ENCODE measurements at regions not wholly inside any gene's neighbourhood (a gene's known extent, or its start where the extent isn't known, plus 50 kb on each side); places are given as distances from the start of the nearest gene placed in this dataset.

- DNase-seq: no peak
- intact Hi-C loops (cut with DNase I; ENCODE audit: low total_unique reads): no loop called here
Measured at GRCh38 chr5:168088410-168089173, 202.9 kb upstream of the WWC1 start.

GRCh38 chr5:168089201-168089887 lies 202.1 kb upstream of the WWC1 start:
- no peak overlapping the region for H3K4me3 ChIP-seq
- TF ChIP-seq CTCF (IDR thresholded peaks at IDR 0.05): no peak
- H3K9me3 ChIP-seq: no peaks in the 10 kb centered on the region
- peaks cover 0 to 13% (median 7%) of the 10 kb centered on the region in 4 donors for H3K4me1 ChIP-seq
- intact Hi-C loops (cut with DNase I; ENCODE audit: low total_unique reads): no loop called here
- no peaks in the 10 kb centered on the region for H3K36me3 ChIP-seq
- H3K27me3 ChIP-seq: no peaks in the 10 kb centered on the region
- H3K27ac ChIP-seq: no peak overlapping the region
- DNase-seq: no peak

More at GRCh38 chr5:168088410-168089173, 202.9 kb upstream of the WWC1 start:
- TF ChIP-seq CTCF (IDR thresholded peaks at IDR 0.05): no peak
- Histone ChIP-seq H3K4me1 (peaks cover 0 to 13% (median 7%) of the 10 kb centered on the region in 4 donors), H3K27me3 (no peaks in the 10 kb centered on the region), H3K36me3 (no peaks in the 10 kb centered on the region), H3K4me3 (no peak overlapping the region), H3K27ac (no peak overlapping the region), H3K9me3 (no peaks in the 10 kb centered on the region)

GRCh38 chr5:168092209-168093185 lies 198.9 kb upstream of the WWC1 start:
- no peak for DNase-seq
- no peak for TF ChIP-seq CTCF (IDR thresholded peaks at IDR 0.05)
- Histone ChIP-seq H3K4me3 (no peak overlapping the region), H3K36me3 (no peaks in the 10 kb centered on the region), H3K4me1 (no peaks in the 10 kb centered on the region), H3K9me3 (peaks cover 0 to 4% (median 0%) of the 10 kb centered on the region in 3 donors), H3K27me3 (no peaks in the 10 kb centered on the region), H3K27ac (no peak overlapping the region)
- intact Hi-C loops (cut with DNase I; ENCODE audit: low total_unique reads): no loop called here

GRCh38 chr5:168093200-168093910 lies 198.1 kb upstream of the WWC1 start:
- no peaks in the 10 kb centered on the region for H3K27me3 ChIP-seq
- no peaks in the 10 kb centered on the region for H3K36me3 ChIP-seq
- TF ChIP-seq CTCF (IDR thresholded peaks at IDR 0.05): no peak
- no peak overlapping the region for H3K27ac ChIP-seq
- no peak for DNase-seq
- H3K4me3 ChIP-seq: no peak overlapping the region
- peaks cover 0 to 4% (median 0%) of the 10 kb centered on the region in 3 donors for H3K9me3 ChIP-seq
- no peaks in the 10 kb centered on the region for H3K4me1 ChIP-seq
- intact Hi-C loops (cut with DNase I; ENCODE audit: low total_unique reads): no loop called here

- DNase-seq: no peak
- Histone ChIP-seq H3K36me3 (no peaks in the 10 kb centered on the region), H3K4me1 (no peaks in the 10 kb centered on the region), H3K9me3 (peaks cover 0 to 4% (median 0%) of the 10 kb centered on the region in 3 donors), H3K27ac (no peak overlapping the region), H3K4me3 (no peak overlapping the region), H3K27me3 (no peaks in the 10 kb centered on the region)
- intact Hi-C loops (cut with DNase I; ENCODE audit: low total_unique reads): no loop called here
- no peak for TF ChIP-seq CTCF (IDR thresholded peaks at IDR 0.05)
Measured at GRCh38 chr5:168096525-168096924, 194.9 kb upstream of the WWC1 start.

Data from tibial artery (tissue), 4 donors.